HUES48 (cell line): ENCODE measurements at regions not wholly inside any gene's neighbourhood (a gene's known extent, or its start where the extent isn't known, plus 50 kb on each side); places are given as distances from the start of the nearest gene placed in this dataset.
"Not testable (repeated sequence)": the region's sequence is repeated elsewhere in the genome, so short reads cannot be mapped to it uniquely, and the experiment has no call there.

ENCODE experiments used
- H3K27ac ChIP-seq: one replicate; pipeline ENCODE4 v1.7.0; 2013; ENCODE audit warnings: low read depth, low read length, inconsistent platforms
- H3K27me3 ChIP-seq: 2 replicates; pipeline ENCODE4 v1.6.1; 2013; ENCODE audit warnings: mild to moderate bottlenecking, low read length; ENCODE audit not compliant: control insufficient read depth, insufficient read depth
- H3K36me3 ChIP-seq: 2 replicates; pipeline ENCODE4 v1.6.1; 2013; ENCODE audit warnings: low read length; ENCODE audit not compliant: control insufficient read depth, insufficient read depth
- H3K4me1 ChIP-seq: 2 replicates; pipeline ENCODE4 v1.6.1; 2013; ENCODE audit warnings: mild to moderate bottlenecking, low read length; ENCODE audit not compliant: control insufficient read depth, insufficient read depth
- H3K4me3 ChIP-seq: 2 replicates; pipeline ENCODE4 v1.5.1; 2013; ENCODE audit warnings: mild to moderate bottlenecking, low read depth, low read length
- H3K9ac ChIP-seq: 2 replicates; pipeline ENCODE4 v1.6.1; 2013; ENCODE audit warnings: mild to moderate bottlenecking, low read depth, low read length, moderate library complexity
- H3K9me3 ChIP-seq: 2 replicates; pipeline ENCODE4 v1.6.1; 2013; ENCODE audit warnings: low read length; ENCODE audit not compliant: control insufficient read depth, insufficient read depth

GRCh38 chr17:63039342-63039741, 73.3 kb downstream of the TANC2 start:
- Histone ChIP-seq H3K27me3 (no peaks in the 10 kb centered on the region), H3K27ac (no peak overlapping the region), H3K4me1 (peaks cover 25% of the 10 kb centered on the region), H3K9me3 (no peaks in the 10 kb centered on the region), H3K4me3 (no peak overlapping the region), H3K9ac (no peak overlapping the region), H3K36me3 (no peaks in the 10 kb centered on the region)

DNA sequence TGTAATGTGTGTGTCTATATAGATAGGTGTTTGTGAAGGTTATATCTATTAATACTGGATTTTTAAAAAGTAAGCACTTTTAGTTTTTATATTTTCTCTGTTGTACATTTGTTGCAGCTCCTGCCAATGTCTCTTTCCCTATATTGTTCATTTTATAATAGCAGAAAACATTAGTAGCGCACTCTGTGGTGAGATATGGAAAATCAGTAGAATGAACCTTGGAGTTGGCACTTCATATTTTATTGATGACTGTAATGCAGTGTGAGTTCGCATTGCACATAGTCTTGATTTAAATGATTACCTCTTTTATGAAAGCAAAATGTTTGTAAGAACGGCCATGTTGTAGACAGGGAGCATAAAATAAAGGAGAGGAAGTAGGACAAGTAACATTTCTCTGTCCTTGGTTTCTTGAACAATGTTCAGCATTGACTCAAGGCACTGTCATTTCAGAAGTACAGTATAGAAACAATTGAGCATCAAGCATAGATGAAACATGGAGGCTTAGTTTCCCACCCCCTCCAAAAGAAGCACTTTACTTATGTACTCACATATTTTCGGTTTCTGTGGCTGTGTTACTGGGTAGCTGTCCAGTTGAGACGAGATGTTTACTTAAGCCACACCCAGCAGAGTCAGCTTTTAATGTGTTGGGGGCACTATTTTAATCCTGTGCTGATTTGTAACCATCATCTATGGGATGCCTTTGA, 74.0 kb downstream of the TANC2 start:
- no peak overlapping the region for H3K4me3 ChIP-seq
- no peaks in the 10 kb centered on the region for H3K27me3 ChIP-seq
- no peak overlapping the region for H3K9ac ChIP-seq
- H3K27ac ChIP-seq: no peak overlapping the region
- peaks cover 32% of the 10 kb centered on the region for H3K4me1 ChIP-seq
- H3K9me3 ChIP-seq: no peaks in the 10 kb centered on the region
- no peaks in the 10 kb centered on the region for H3K36me3 ChIP-seq

DNA sequence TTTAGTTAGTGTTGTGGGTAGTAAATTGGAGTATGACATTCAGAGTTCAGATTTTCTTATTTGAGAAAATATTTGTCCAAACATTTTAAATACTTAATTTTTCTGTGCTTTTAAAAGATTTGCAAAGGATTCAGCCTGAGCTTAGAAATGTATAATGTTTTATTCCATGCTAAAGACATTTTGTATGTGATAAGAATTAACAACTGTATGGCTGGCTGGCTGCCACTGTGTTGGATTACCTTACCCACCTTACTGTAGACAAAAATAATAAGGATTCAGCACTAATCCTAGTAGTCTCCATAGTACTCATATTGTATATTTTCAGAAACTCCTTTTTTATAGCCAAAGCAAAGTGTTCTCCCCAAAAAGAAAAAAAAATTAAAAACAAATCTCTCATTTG, 74.8 kb downstream of the TANC2 start:
- Histone ChIP-seq H3K27me3 (no peaks in the 10 kb centered on the region), H3K9ac (no peak overlapping the region), H3K36me3 (no peaks in the 10 kb centered on the region), H3K27ac (no peak overlapping the region), H3K4me1 (peaks cover 37% of the 10 kb centered on the region), H3K9me3 (no peaks in the 10 kb centered on the region), H3K4me3 (no peak overlapping the region)

DNA sequence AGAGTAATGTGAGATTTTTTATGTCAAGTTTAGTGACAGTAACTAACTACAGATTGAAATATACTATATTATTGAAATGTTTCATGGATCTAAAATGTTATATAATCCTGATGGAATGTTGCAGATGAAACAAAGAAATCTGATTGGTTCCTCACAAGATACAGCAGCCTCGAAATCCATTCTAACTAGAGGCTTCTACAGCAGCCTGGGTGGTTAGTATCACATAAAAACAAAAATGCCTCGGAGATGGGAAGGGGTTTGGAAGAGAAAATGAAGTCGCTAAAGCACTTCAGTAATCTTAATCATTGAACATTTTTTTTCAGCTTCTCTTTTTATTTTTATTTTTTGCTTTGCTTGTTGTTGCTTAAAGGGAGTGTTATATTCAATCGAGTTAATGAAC, 75.2 kb downstream of the TANC2 start:
- no peak overlapping the region for H3K27ac ChIP-seq

DNA sequence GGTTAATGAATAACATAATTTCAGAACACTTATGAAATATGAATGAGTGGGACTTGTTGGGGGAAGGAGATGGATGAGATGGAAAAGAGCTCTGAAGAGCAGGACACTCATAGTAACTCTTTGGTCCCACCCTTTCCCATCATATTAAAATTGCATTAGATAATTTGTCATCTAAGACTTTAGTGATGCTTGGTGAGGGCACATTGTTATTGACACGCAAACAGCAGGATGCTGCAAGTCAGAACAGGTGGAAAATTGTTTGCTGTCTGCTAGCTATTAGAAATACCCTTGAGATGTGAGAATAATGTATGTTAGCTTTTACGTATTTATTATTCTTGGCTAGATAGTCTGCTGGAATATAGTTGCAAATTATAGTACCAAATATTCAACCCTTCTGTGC, 75.7 kb downstream of the TANC2 start:
- Histone ChIP-seq H3K4me1 (peaks cover 37% of the 10 kb centered on the region), H3K9me3 (no peaks in the 10 kb centered on the region), H3K27ac (no peak overlapping the region), H3K9ac (no peak overlapping the region), H3K27me3 (no peaks in the 10 kb centered on the region), H3K36me3 (no peaks in the 10 kb centered on the region), H3K4me3 (no peak overlapping the region)

More for the DNA sequence above, 75.2 kb downstream of the TANC2 start:
- no peaks in the 10 kb centered on the region for H3K36me3 ChIP-seq
- no peaks in the 10 kb centered on the region for H3K27me3 ChIP-seq
- H3K4me1 ChIP-seq: peaks cover 37% of the 10 kb centered on the region
- H3K9ac ChIP-seq: no peak overlapping the region
- H3K4me3 ChIP-seq: no peak overlapping the region
- H3K9me3 ChIP-seq: no peaks in the 10 kb centered on the region

DNA sequence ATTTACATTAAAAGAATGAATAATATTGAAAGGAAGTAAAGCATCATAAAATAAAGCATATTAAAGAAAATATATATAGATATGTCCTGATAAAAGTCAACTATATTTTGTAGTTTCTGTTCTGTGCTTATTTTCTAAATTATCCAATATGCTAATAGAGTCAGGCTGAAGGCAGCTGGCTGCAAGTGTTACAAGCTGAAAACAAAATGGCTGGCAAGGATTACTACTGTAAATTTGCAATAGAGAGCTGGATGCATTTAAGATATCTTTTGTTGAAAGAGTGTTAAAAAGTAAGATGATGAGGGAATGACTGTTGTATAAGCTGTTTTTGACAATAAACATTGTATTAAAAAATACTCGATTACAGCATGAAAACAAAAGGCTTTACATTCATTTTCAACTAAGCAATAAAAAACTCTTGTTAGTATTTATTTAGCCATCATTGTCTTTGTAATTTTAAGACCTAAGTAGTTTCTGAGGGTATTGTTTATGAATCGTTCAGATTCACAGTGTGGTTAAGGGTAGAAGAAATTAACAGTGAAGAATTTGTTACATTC, 76.3 kb downstream of the TANC2 start:
- Histone ChIP-seq H3K4me3 (no peak overlapping the region), H3K27me3 (no peaks in the 10 kb centered on the region), H3K9ac (no peak overlapping the region), H3K9me3 (no peaks in the 10 kb centered on the region), H3K36me3 (no peaks in the 10 kb centered on the region), H3K27ac (no peak overlapping the region), H3K4me1 (peaks cover 37% of the 10 kb centered on the region)

- not testable (repeated sequence) for H3K27ac ChIP-seq, H3K27me3 ChIP-seq, H3K36me3 ChIP-seq, H3K4me1 ChIP-seq, H3K4me3 ChIP-seq, H3K9me3 ChIP-seq, H3K9ac ChIP-seq
Observed at GRCh38 chr17:63057560-63057959, 91.5 kb downstream of the TANC2 start.

DNA sequence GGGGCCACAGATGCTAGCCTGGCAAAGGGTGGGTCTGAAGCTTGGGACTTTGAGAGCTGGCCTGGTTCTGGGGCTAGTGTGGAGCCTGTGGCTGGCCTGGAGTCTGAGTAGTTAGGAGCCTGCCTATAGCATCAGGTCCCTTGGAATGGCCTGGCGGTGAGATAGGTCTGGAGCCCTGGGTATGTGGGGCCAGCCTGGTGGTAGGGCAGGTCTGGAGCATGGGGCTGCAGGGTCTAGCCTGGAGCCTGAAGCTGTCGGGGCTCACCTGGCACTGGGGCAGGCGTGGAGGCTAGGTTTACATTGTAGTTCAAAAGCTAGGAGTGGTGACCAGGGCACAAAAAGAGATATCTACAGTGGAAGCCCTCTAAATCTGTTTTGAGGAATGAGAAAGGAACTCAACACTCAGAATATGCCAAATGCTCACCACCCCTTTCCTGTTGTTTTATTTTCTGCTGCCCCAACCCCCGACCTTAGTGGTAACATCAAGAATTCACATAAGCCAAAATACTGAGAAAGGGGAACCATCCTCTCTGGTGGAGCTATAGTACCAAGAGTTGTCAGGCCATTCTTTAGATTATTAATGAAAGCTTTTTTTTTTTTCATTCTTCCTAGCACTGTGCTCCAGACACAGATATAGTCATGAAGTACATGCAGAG, 100.3 kb downstream of the TANC2 start:
- Histone ChIP-seq H3K9me3 (no peaks in the 10 kb centered on the region), H3K36me3 (no peaks in the 10 kb centered on the region), H3K4me3 (no peak overlapping the region), H3K9ac (no peak overlapping the region), H3K4me1 (no peaks in the 10 kb centered on the region), H3K27me3 (no peaks in the 10 kb centered on the region), H3K27ac (no peak overlapping the region)

- Histone ChIP-seq H3K9ac (no peak overlapping the region), H3K27ac (no peak overlapping the region), H3K4me3 (no peak overlapping the region), H3K9me3 (no peaks in the 10 kb centered on the region), H3K36me3 (no peaks in the 10 kb centered on the region), H3K4me1 (no peaks in the 10 kb centered on the region), H3K27me3 (no peaks in the 10 kb centered on the region)
Observed at GRCh38 chr17:63069245-63069644, 103.2 kb downstream of the TANC2 start.

DNA sequence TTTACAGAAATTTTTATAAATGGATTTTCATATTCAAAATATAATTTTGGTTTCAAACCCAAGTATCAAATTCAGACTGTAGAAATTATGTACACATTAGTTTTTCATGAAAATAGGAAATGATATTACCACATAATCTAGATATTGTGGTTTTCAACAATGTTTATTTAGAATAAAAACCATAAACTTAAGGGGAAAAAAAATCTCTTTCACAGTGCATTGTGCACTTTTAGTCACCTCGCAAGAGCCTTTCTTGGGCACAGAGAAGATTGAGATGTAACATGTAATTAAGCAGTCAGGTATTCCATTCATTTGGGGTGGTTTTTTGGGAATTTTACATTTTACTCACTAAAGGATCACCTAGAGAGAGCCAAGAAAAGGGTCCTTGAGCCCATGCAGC, 104.0 kb downstream of the TANC2 start:
- Histone ChIP-seq H3K4me1 (no peaks in the 10 kb centered on the region), H3K9ac (no peak overlapping the region), H3K9me3 (no peaks in the 10 kb centered on the region), H3K4me3 (no peak overlapping the region), H3K36me3 (no peaks in the 10 kb centered on the region), H3K27me3 (no peaks in the 10 kb centered on the region), H3K27ac (no peak overlapping the region)

- Histone ChIP-seq H3K27ac (no peak overlapping the region), H3K4me3 (no peak overlapping the region), H3K9ac (no peak overlapping the region), H3K36me3 (no peaks in the 10 kb centered on the region), H3K4me1 (no peaks in the 10 kb centered on the region), H3K27me3 (no peaks in the 10 kb centered on the region), H3K9me3 (no peaks in the 10 kb centered on the region)
Observed at GRCh38 chr17:63071797-63072196, 105.8 kb downstream of the TANC2 start.
